ENCODE measurements at regions not wholly inside any gene's neighbourhood (a gene's known extent, or its start where the extent isn't known, plus 50 kb on each side); places are given as distances from the start of the nearest gene placed in this dataset.

DNA sequence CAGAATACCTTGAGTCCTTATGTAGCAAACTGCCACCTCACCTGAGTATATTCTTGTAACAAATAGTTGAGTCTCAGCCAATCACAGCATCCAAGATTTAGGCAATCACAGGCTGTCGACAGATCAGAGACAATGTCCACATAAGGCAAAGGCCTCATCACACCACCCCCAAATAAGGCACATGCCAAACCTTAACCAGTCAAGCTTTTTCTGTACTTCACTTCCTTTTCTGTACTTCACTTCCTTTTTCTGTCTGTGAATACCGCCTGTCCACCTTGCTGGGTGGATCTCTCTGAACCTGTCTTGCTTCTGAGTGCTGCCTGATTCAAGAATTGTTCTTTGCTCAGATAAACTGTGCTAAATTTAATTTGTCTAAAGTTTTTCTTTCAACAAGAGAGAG lies 210.4 kb upstream of the N4BP1 start:
- no peak overlapping the region for H3K27ac ChIP-seq (ENCODE audit: low read depth in 1 of 2, low read length in 1 of 2)

GRCh38 chr16:48818257-48818656 lies 208.3 kb upstream of the N4BP1 start:
- DNase-seq: no peak
- Histone ChIP-seq H3K9me3 (ENCODE audit: control insufficient read depth in 4 of 4, insufficient read depth in 3 of 4, low read length in 3 of 4) (peaks cover 0 to 3% (median 0%) of the 10 kb centered on the region in 4 donors), H3K27me3 (ENCODE audit: control insufficient read depth in 3 of 3, insufficient read depth in 3 of 3, low read length in 2 of 3) (peaks cover 0 to 10% (median 0%) of the 10 kb centered on the region in 3 donors), H3K4me1 (ENCODE audit: control insufficient read depth in 5 of 5, insufficient read depth in 5 of 5, low read length in 5 of 5) (no peaks in the 10 kb centered on the region), H3K4me3 (no peak overlapping the region), H3K27ac (ENCODE audit: low read depth in 1 of 2, low read length in 1 of 2) (no peak overlapping the region), H3K36me3 (ENCODE audit: control insufficient read depth in 4 of 4, insufficient read depth in 4 of 4, low read length in 4 of 4) (no peaks in the 10 kb centered on the region), H3K9ac (ENCODE audit: insufficient read depth in 1 of 2, low read length in 2 of 2) (no peak overlapping the region)
- 80 to 90% methylated on average over 6 of the region's 6 CpGs for WGBS, 2 donors
- ATAC-seq (ENCODE audit: insufficient read depth, low FRiP score): no peak
- TF ChIP-seq CTCF (IDR thresholded peaks at IDR 0.05; ENCODE audit: control extremely low read depth, extremely low read depth): no peak

More for the DNA sequence above, 210.4 kb upstream of the N4BP1 start:
- H3K27me3 ChIP-seq (ENCODE audit: control insufficient read depth in 3 of 3, insufficient read depth in 3 of 3, low read length in 2 of 3): no peaks in the 10 kb centered on the region
- TF ChIP-seq CTCF (IDR thresholded peaks at IDR 0.05; ENCODE audit: control extremely low read depth, extremely low read depth): no peak
- no peak overlapping the region for H3K4me3 ChIP-seq
- H3K36me3 ChIP-seq (ENCODE audit: control insufficient read depth in 4 of 4, insufficient read depth in 4 of 4, low read length in 4 of 4): no peaks in the 10 kb centered on the region
- no peak for ATAC-seq (ENCODE audit: insufficient read depth, low FRiP score)
- 47 to 51% methylated on average over 2 of the region's 2 CpGs for WGBS, 2 donors
- H3K9me3 ChIP-seq (ENCODE audit: control insufficient read depth in 4 of 4, insufficient read depth in 3 of 4, low read length in 3 of 4): peaks cover 0 to 3% (median 0%) of the 10 kb centered on the region in 4 donors
- H3K4me1 ChIP-seq (ENCODE audit: control insufficient read depth in 5 of 5, insufficient read depth in 5 of 5, low read length in 5 of 5): no peaks in the 10 kb centered on the region
- no peak overlapping the region for H3K9ac ChIP-seq (ENCODE audit: insufficient read depth in 1 of 2, low read length in 2 of 2)
- no peak for DNase-seq

DNA sequence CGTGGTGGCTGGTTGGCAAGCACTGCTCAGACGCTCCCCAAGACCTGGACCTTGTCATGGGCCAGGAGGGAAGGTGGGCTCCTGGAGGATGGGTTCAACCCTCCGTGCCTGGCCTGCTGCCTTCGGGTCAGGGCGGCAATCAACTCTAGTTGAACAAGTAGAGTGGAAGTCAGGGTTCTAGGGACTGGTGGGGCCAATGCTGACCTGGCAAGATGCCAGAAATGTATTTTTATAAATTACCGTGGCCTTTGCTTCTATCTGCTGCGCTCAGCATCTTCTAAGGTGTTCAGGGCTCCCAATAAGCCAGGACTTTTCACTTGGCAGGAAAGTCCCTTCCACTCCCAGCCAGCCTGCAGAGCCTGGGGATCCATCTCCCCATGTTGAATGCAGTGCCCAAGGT lies 207.1 kb upstream of the N4BP1 start:
- peaks cover 0 to 3% (median 0%) of the 10 kb centered on the region in 4 donors for H3K9me3 ChIP-seq (ENCODE audit: control insufficient read depth in 4 of 4, insufficient read depth in 3 of 4, low read length in 3 of 4)
- ATAC-seq (ENCODE audit: insufficient read depth, low FRiP score): no peak

More for the DNA sequence above, 207.1 kb upstream of the N4BP1 start:
- no peak for DNase-seq
- Histone ChIP-seq H3K36me3 (ENCODE audit: control insufficient read depth in 4 of 4, insufficient read depth in 4 of 4, low read length in 4 of 4) (no peaks in the 10 kb centered on the region), H3K4me3 (no peak overlapping the region), H3K27me3 (ENCODE audit: control insufficient read depth in 3 of 3, insufficient read depth in 3 of 3, low read length in 2 of 3) (peaks cover 0 to 22% (median 9%) of the 10 kb centered on the region in 3 donors), H3K4me1 (ENCODE audit: control insufficient read depth in 5 of 5, insufficient read depth in 5 of 5, low read length in 5 of 5) (no peaks in the 10 kb centered on the region), H3K27ac (ENCODE audit: low read depth in 1 of 2, low read length in 1 of 2) (no peak overlapping the region), H3K9ac (ENCODE audit: insufficient read depth in 1 of 2, low read length in 2 of 2) (no peak overlapping the region)
- TF ChIP-seq CTCF (IDR thresholded peaks at IDR 0.05; ENCODE audit: control extremely low read depth, extremely low read depth): no peak
- WGBS, 2 donors: 85 to 94% methylated on average over 7 of the region's 7 CpGs
